ENCODE measurements at regions not wholly inside any gene's neighbourhood (a gene's known extent, or its start where the extent isn't known, plus 50 kb on each side); places are given as distances from the start of the nearest gene placed in this dataset.
"Not testable (repeated sequence)": the region's sequence is repeated elsewhere in the genome, so short reads cannot be mapped to it uniquely, and the experiment has no call there.

GRCh38 chr1:120668187-120668586 lies 55.6 kb upstream of the NBPF26 start:
- not testable (repeated sequence) for TF ChIP-seq POLR2A, CTCF (IDR thresholded peaks at IDR 0.05)
